ENCODE measurements at regions not wholly inside any gene's neighbourhood (a gene's known extent, or its start where the extent isn't known, plus 50 kb on each side); places are given as distances from the start of the nearest gene placed in this dataset.

GRCh38 chr12:114882083-114882482 is 198.1 kb upstream of the TBX3 start:
- no peak for TF ChIP-seq POLR2A (IDR thresholded peaks at IDR 0.05)
- no peak for TF ChIP-seq CTCF (IDR thresholded peaks at IDR 0.05)
- TF ChIP-seq EP300 (IDR thresholded peaks at IDR 0.05): no peak
- TF ChIP-seq POLR2AphosphoS5 (IDR thresholded peaks at IDR 0.05): no peak

Data from upper lobe of left lung (tissue), 4 donors.